ENCODE measurements at regions not wholly inside any gene's neighbourhood (a gene's known extent, or its start where the extent isn't known, plus 50 kb on each side); places are given as distances from the start of the nearest gene placed in this dataset.

- no peaks in the 10 kb centered on the region for H3K27me3 ChIP-seq (ENCODE audit: low read depth, low read length)
Measured at GRCh38 chr3:94398036-94398435, 335.2 kb downstream of the NSUN3 start.

GRCh38 chr3:94401466-94401865 lies 338.6 kb downstream of the NSUN3 start:
- H3K36me3 ChIP-seq (replicated peaks; ENCODE audit: low read depth, low read length) = no peaks in the 10 kb centered on the region
- peaks cover 20% of the 10 kb centered on the region for H3K4me1 ChIP-seq (ENCODE audit: low read length)
- H3K9ac ChIP-seq (ENCODE audit: low read length) = no peak overlapping the region
- H3K27me3 ChIP-seq (ENCODE audit: low read depth, low read length) = no peaks in the 10 kb centered on the region
- no peaks in the 10 kb centered on the region for H3K79me2 ChIP-seq (ENCODE audit: low read length)
- H2AFZ ChIP-seq (ENCODE audit: low read depth, low read length) = no peak overlapping the region
- H3K9me3 ChIP-seq (ENCODE audit: insufficient read depth, low read length) = no peaks in the 10 kb centered on the region
- H4K20me1 ChIP-seq (ENCODE audit: insufficient read depth, low read length) = no peaks in the 10 kb centered on the region
- no peak for TF ChIP-seq EZH2phosphoT487 (IDR thresholded peaks at IDR 0.05; ENCODE audit: low read depth)
- H3K4me2 ChIP-seq (ENCODE audit: low read length) = no peak overlapping the region
- H3K4me3 ChIP-seq (ENCODE audit: low read length) = no peak overlapping the region
- no peak overlapping the region for H3K27ac ChIP-seq (ENCODE audit: low read length)

More at GRCh38 chr3:94398036-94398435, 335.2 kb downstream of the NSUN3 start:
- no peaks in the 10 kb centered on the region for H4K20me1 ChIP-seq (ENCODE audit: insufficient read depth, low read length)
- no peaks in the 10 kb centered on the region for H3K9me3 ChIP-seq (ENCODE audit: insufficient read depth, low read length)
- H3K79me2 ChIP-seq (ENCODE audit: low read length) = no peaks in the 10 kb centered on the region
- no peak overlapping the region for H3K27ac ChIP-seq (ENCODE audit: low read length)
- no peak overlapping the region for H3K9ac ChIP-seq (ENCODE audit: low read length)
- H3K4me3 ChIP-seq (ENCODE audit: low read length) = no peak overlapping the region
- no peak for TF ChIP-seq EZH2phosphoT487 (IDR thresholded peaks at IDR 0.05; ENCODE audit: low read depth)
- no peak for TF ChIP-seq CTCF (IDR thresholded peaks at IDR 0.05; ENCODE audit: low read depth, low read length)
- peaks cover under 1% of the 10 kb centered on the region; the same call in 1 of the 2 replicates for H3K4me1 ChIP-seq (ENCODE audit: low read length)
- no peak overlapping the region for H2AFZ ChIP-seq (ENCODE audit: low read depth, low read length)
- H3K4me2 ChIP-seq (ENCODE audit: low read length) = no peak overlapping the region
- H3K36me3 ChIP-seq (replicated peaks; ENCODE audit: low read depth, low read length) = no peaks in the 10 kb centered on the region

DNA sequence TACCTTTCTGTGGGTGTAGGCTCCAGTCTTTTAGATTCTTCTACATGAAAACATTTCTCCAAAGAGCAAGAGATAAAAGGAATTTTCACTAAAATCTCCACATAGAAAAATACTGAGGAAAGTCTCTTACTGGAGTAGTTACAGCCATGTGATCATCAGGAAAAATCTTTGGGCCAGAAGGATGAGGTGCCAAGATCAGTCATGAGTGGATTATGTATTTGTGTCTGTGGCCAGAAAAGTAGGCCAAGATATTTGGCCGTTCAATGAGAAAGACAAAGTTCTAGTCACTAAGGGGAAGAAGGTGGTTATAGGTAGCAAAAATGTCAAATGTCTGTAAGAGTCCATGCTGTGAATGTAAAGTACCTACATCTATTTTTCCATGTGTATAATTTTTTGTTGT lies 339.3 kb downstream of the NSUN3 start:
- H3K9ac ChIP-seq (ENCODE audit: low read length) = no peak overlapping the region
- H2AFZ ChIP-seq (ENCODE audit: low read depth, low read length) = no peak overlapping the region
- H3K27ac ChIP-seq (ENCODE audit: low read length) = no peak overlapping the region
- no peaks in the 10 kb centered on the region for H3K36me3 ChIP-seq (replicated peaks; ENCODE audit: low read depth, low read length)
- H3K79me2 ChIP-seq (ENCODE audit: low read length) = no peaks in the 10 kb centered on the region
- H3K4me3 ChIP-seq (ENCODE audit: low read length) = no peak overlapping the region
- H3K27me3 ChIP-seq (ENCODE audit: low read depth, low read length) = no peaks in the 10 kb centered on the region
- H3K9me3 ChIP-seq (ENCODE audit: insufficient read depth, low read length) = no peaks in the 10 kb centered on the region
- H4K20me1 ChIP-seq (ENCODE audit: insufficient read depth, low read length) = no peaks in the 10 kb centered on the region
- H3K4me2 ChIP-seq (ENCODE audit: low read length) = no peak overlapping the region
- TF ChIP-seq CTCF (IDR thresholded peaks at IDR 0.05; ENCODE audit: low read depth, low read length) (no peak), EZH2phosphoT487 (IDR thresholded peaks at IDR 0.05; ENCODE audit: low read depth) (no peak)
- H3K4me1 ChIP-seq (ENCODE audit: low read length) = peaks cover 20% of the 10 kb centered on the region

GRCh38 chr3:94405258-94406035 lies 342.6 kb downstream of the NSUN3 start:
- Histone ChIP-seq H3K4me3 (ENCODE audit: low read length) (0 out of 2 replicates have a peak overlapping the region, but pooled peaks have one; percentile 19), H3K4me2 (ENCODE audit: low read length) (peak overlapping the region; percentile 65), H3K36me3 (replicated peaks; ENCODE audit: low read depth, low read length) (no peaks in the 10 kb centered on the region), H3K9me3 (ENCODE audit: insufficient read depth, low read length) (no peaks in the 10 kb centered on the region), H2AFZ (ENCODE audit: low read depth, low read length) (no peak overlapping the region), H4K20me1 (ENCODE audit: insufficient read depth, low read length) (no peaks in the 10 kb centered on the region), H3K4me1 (ENCODE audit: low read length) (peaks cover 20% of the 10 kb centered on the region), H3K9ac (ENCODE audit: low read length) (no peak overlapping the region), H3K27ac (ENCODE audit: low read length) (no peak overlapping the region), H3K27me3 (ENCODE audit: low read depth, low read length) (no peaks in the 10 kb centered on the region), H3K79me2 (ENCODE audit: low read length) (no peaks in the 10 kb centered on the region)
- no peak for TF ChIP-seq CTCF (IDR thresholded peaks at IDR 0.05; ENCODE audit: low read depth, low read length)
- no peak for TF ChIP-seq EZH2phosphoT487 (IDR thresholded peaks at IDR 0.05; ENCODE audit: low read depth)
